ENCODE measurements at regions not wholly inside any gene's neighbourhood (a gene's known extent, or its start where the extent isn't known, plus 50 kb on each side); places are given as distances from the start of the nearest gene placed in this dataset.
A peak's percentile ranks its signal among the peaks of the same experiment; 100 is the strongest.

GRCh38 chr2:236656166-236656565 is 86.5 kb downstream of the ACKR3 start:
- no peak for DNase-seq

DNA sequence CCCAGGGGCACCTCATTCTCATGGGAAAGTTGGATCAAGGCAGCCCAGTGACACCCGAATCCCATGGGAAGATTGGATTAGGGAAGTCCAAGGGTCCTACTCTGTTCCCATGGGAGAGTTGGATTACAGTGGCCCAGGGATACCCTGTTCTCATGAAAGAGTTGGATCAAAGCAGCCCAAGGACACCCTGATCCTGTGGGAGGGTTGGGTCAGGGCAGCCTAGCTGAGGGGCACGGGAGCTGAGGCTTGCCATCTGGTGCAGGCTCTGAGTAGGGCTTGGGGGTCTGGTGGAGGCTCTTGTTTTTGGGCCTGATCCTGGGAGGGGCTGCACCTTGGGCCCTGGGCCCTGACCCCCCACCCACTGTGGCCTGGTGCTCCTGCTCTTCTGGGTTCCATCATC is 87.1 kb downstream of the ACKR3 start:
- no peak for DNase-seq

DNA sequence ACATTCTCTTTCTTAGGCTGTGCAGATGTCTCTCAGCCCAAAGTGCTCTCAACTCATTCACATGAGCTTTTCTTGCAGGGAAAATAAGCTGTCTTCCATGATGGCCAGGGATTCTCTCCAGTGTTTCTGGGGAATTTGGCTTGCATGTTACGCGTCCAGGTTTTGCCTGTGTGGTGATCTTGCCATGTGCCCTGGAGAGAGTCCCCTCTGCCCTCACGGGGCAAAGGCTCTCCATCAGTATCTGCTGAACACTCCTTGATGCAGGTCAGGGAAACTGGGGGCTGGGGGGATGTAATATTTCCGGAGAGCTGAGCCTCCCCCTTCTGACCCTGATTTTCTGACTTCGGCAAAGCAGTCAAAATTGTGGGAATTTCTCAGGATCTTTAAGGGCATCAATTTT is 87.6 kb downstream of the ACKR3 start:
- DNase-seq = no peak

DNA sequence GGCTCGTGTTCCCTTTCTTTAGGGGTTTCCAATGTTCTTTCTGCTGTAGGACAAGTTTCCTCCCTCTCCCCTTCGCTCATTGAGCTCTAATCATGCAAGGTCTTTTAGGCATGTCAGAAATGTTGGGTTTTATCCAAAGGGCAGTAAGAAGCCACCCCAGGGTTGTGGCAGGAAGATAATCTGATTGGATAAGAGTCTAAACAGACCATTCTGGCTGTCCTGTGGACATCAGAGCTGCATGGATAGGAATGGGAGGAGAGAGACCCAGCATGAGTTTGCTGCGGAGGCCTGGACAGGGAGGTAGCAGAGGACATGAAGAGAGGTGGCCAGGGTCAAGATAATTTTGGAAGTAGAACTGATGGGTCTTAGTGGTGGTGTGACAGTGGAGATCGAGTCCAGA is 88.2 kb downstream of the ACKR3 start:
- no peak for DNase-seq

- no peak for DNase-seq
These were observed 89.5 kb downstream of the ACKR3 start for GRCh38 chr2:236658974-236659757.

- DNase-seq = peak; percentile 12
These were observed 90.1 kb downstream of the ACKR3 start for GRCh38 chr2:236659758-236660150.

DNA sequence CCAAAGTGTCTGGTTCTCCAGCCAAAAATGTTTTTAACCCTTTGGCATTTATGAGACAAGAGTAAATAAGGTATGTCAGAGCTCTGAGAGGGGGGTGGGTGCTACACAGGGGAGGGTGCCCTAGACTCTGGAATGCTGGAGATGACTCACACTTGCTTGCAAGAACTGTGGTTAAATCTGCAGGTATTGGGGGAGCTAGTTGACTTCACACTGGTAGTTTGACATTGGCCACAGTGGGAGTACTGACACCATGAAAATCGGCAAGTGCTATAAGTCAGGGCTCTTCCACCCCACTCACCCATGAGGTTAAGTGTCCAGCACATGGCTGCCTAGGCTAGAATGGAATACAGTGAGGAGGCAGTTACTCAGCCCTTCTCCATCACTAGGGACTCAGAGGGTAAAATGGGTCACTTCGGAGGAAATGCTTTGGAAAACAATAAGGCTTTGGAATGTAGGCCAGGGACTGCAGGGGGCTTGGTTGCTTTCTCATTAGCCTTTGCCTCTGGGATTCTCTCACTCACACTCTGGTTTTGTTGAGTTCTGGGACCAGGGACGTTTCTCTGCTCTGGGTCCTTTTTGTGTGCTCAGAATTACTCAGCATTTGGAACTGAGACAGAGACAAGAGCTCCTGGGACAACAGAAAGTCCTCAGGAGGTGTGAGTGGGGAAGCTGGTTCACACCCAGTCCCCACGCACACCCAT is 91.6 kb downstream of the ACKR3 start:
- DNase-seq = no peak

DNA sequence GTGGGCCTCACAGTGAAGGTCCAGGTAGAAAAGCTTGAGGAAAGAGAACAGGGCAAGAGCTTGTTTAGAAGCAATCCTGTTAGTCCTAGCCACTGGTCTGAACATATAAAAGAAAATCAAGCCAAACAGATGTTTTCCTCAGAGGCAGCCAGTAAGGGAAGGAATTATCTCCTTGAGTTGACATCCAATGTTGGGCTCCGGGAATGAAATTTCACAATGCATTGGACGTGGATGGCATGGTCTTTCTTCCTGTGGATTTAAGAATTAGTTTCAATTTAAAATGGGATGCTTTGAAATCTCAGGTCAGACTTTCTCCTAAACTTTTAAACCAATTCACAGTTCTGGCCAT is 92.1 kb downstream of the ACKR3 start:
- no peak for DNase-seq

- no peak for DNase-seq
These were observed 92.9 kb downstream of the ACKR3 start for GRCh38 chr2:236662231-236663185.

DNA sequence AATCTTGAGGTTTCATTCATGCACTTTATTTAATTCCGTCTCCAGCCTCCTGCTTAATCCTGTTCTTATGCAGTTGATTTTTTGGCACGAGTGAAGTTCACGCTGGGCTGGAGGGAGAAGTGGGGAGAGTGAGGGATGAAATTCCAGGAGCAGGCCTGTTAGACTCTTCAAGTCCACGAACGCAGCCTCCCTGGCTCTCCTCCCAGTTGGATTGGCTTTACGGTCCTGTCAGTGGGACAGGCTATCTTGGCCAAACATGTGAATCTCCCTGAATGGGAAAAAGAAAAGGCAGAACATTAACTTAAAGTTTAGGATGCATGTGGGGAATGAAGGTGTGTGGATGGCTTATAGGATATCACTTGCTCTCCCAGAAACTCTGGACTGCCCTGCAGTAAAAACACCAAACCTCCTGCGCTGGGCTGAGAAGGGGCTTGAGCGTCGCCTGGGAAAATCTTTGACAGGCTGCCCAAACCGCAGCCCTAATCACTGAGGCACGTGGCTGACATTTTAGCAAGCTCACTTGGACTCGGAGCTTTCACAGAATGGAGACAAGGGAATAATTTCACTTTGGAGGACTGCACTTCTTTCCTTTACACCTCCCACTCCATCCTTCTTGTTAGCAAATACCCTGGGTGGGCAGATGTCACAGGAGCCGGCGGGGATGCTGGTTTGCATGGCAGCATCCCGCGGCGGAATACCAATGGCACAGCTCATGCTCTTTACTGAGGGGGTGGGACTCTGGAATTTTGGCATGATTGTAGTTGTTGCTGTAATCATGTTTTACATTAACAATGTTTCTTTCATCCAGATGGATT is 93.9 kb downstream of the ACKR3 start:
- peak; percentile 23 for DNase-seq

GRCh38 chr2:236664136-236664535 is 94.5 kb downstream of the ACKR3 start:
- no peak for DNase-seq

GRCh38 chr2:236665101-236665500 is 95.5 kb downstream of the ACKR3 start:
- DNase-seq = no peak

DNA sequence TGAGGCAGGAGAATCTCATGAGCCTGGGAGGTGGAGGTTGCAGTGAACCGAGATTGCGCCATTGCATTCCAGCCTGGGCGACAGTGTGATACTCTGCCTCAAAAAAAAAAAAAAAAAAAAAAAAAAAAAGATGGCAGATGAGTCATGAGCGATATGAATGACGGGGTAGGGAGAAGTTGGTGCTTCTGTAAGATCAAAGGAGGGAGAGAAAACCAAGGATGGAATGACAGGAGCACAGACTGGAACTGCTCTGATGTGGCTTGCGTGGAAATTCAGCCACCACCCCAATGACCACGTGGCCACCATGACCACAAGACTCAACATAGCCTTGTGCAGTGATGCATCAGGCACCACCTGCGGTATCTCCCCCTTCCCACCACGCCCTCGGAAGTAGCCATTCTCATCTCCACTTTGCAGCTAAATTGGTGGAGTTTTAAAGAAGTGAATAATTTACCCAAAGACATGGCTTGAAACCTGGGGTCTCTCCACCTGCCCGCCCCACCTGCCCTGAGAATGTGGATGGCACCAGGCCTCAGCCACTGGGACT is 96.0 kb downstream of the ACKR3 start:
- DNase-seq = no peak

DNA sequence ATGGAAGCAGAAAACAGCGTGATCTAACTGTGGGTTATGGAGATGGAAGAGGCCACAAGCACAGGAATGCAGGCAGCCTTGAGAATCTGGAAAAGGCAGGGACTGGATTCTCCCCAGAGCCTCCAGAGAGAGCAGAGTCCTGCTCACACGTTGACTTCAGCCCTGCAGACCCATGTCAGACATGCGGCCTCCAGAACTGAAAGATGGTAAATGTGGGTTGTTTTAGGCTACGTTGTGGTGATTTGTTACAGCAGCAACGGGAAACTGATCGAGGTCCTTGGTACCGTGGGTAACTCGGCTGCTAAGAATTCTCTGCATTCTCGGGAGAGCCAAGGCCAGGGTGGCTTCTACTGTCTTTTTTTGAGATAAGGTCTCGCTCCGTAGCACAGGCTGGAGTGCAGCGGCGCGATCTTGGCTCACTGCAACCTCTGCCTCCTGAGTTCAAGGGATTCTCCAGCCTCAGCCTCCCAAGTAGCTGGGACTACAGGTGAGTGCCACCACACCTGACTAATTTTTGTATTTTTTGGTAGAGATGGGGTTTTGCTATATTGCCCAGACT is 97.1 kb downstream of the ACKR3 start:
- no peak for DNase-seq

GRCh38 chr2:236667526-236667925 is 97.9 kb downstream of the ACKR3 start:
- no peak for DNase-seq

GRCh38 chr2:236668531-236668969 is 98.9 kb downstream of the ACKR3 start:
- no peak for DNase-seq

DNA sequence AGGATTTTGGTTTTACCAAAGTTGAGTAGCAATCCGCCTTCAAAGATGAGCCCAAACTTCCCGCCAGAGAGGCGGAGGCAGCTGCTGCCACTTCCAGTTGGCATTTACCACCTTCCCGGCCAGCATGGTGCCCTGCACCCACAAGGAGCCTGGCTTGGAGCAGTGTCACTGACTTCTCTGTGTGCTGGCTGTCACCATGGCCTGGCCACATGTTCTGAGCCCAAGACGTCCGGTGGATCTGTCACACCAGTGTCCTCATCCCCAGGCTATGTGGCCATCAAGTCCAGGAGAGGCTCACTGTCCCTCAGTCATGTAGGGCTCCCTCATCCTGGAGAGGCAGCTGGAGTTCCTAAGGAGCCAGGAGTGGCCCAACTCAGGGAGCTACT is 100.6 kb downstream of the ACKR3 start:
- DNase-seq = no peak

DNA sequence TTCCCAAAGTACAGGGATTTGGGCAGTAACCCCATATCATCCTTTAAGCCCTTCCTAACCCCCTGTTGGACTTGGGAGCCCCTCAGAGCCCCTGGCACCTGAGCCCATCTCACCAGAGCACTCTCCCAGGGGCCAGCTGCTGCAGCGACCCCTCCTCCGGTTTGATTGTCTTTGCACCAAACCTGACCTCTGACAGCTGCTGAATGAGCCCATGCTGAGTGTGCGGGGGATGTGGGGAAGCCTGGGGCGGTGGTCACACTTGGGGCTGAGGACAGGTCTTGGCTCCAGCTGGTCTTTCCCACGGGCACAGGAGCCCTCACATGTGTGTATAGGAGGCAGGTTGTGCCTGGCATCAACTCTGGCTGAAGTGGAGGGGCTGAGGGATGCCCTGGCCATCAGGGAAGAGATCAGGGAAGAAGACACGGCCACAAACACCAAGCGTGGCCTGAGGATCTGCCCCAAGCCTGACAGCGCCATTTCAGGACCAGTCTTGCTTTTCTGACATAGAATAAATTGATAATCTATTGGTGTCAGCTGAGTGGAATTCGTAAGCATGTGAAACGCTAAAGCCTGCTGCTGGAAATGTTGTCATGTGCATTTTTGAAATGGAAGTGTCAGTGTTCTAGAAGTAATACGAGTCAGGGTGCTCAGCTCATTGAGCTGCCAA is 102.4 kb downstream of the ACKR3 start:
- DNase-seq = no peak

GRCh38 chr2:236672606-236673005 is 103.0 kb downstream of the ACKR3 start:
- DNase-seq = no peak

- no peak for DNase-seq
These were observed 103.6 kb downstream of the ACKR3 start for GRCh38 chr2:236673126-236673822.

GRCh38 chr2:236673823-236674185 is 104.2 kb downstream of the ACKR3 start:
- DNase-seq = no peak
